ENCODE measurements at regions not wholly inside any gene's neighbourhood (a gene's known extent, or its start where the extent isn't known, plus 50 kb on each side); places are given as distances from the start of the nearest gene placed in this dataset.

DNA sequence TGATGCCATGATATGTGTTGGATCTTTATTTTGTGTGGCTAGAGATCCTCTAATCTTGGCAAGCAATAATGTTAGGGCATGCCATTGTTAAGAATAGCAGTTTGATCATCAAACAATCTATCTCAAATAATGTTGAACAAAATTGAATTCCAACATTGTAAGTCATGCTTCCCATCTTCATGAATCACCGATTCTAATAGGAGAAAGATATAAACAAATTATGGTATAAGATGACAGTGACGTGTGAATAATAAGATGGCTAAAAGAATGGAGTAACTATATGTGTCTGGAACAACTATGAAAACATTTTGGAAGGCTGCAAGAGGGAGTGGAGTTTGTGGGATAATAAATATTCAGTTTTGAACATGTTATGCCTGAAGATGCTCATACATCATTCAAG is 208.4 kb downstream of the DTHD1 start:
- H3K4me3 Mint-ChIP-seq, result no peak overlapping the region
- peaks cover 0 to 1% (median 0%) of the 10 kb centered on the region in 3 donors for H3K27me3 Mint-ChIP-seq (ENCODE audit: low read depth in 3 of 3)
- Histone ChIP-seq H2AFZ (ENCODE audit: insufficient read depth, low read depth, low read length, poor library complexity, severe bottlenecking) (no peak overlapping the region), H3K27ac (ENCODE audit: low read depth in 1 of 2, low read length in 2 of 2) (no peak overlapping the region), H3K4me3 (replicated peaks in 1 of 3; ENCODE audit: low read depth in 2 of 3, low read length in 3 of 3) (no peak overlapping the region), H3K36me3 (replicated peaks in 1 of 2; ENCODE audit: control insufficient read depth in 1 of 2, insufficient read depth in 2 of 2, low read length in 2 of 2) (no peaks in the 10 kb centered on the region), H3K9me3 (replicated peaks in 1 of 2; ENCODE audit: control insufficient read depth in 1 of 2, insufficient read depth in 1 of 2, low read length in 2 of 2) (no peaks in the 10 kb centered on the region), H4K20me1 (ENCODE audit: insufficient read depth, low read length) (no peaks in the 10 kb centered on the region), H3K9ac (ENCODE audit: insufficient read depth, low read length, poor library complexity, severe bottlenecking) (no peak overlapping the region), H3K79me2 (ENCODE audit: insufficient read depth, low read length) (no peaks in the 10 kb centered on the region), H3K27me3 (ENCODE audit: control insufficient read depth in 2 of 2, insufficient read depth in 2 of 2, low read length in 2 of 2) (no peaks in the 10 kb centered on the region), H3K4me1 (ENCODE audit: control insufficient read depth in 1 of 2, insufficient read depth in 2 of 2, low read length in 2 of 2) (no peaks in the 10 kb centered on the region), H3K4me2 (replicated peaks; ENCODE audit: extremely low read depth, low read length, poor library complexity, severe bottlenecking) (no peak overlapping the region)
- H3K27ac Mint-ChIP-seq, result no peak overlapping the region
- no peaks in the 10 kb centered on the region for H3K4me1 Mint-ChIP-seq
- no peak for DNase-seq
- WGBS (ENCODE audit: insufficient coverage), result no CpG with 5 or more reads among the region's 2 CpGs
- TF ChIP-seq, protein P1, sequence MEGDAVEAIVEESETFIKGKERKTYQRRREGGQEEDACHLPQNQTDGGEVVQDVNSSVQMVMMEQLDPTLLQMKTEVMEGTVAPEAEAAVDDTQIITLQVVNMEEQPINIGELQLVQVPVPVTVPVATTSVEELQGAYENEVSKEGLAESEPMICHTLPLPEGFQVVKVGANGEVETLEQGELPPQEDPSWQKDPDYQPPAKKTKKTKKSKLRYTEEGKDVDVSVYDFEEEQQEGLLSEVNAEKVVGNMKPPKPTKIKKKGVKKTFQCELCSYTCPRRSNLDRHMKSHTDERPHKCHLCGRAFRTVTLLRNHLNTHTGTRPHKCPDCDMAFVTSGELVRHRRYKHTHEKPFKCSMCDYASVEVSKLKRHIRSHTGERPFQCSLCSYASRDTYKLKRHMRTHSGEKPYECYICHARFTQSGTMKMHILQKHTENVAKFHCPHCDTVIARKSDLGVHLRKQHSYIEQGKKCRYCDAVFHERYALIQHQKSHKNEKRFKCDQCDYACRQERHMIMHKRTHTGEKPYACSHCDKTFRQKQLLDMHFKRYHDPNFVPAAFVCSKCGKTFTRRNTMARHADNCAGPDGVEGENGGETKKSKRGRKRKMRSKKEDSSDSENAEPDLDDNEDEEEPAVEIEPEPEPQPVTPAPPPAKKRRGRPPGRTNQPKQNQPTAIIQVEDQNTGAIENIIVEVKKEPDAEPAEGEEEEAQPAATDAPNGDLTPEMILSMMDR (IDR thresholded peaks at IDR 0.05), result no peak
- intact Hi-C loops (cut with micrococcal nuclease), result no loop called here
- H3K9me3 Mint-ChIP-seq, result peaks cover 0 to 2% (median 0%) of the 10 kb centered on the region in 7 donors
- no peaks in the 10 kb centered on the region for H3K36me3 Mint-ChIP-seq

DNA sequence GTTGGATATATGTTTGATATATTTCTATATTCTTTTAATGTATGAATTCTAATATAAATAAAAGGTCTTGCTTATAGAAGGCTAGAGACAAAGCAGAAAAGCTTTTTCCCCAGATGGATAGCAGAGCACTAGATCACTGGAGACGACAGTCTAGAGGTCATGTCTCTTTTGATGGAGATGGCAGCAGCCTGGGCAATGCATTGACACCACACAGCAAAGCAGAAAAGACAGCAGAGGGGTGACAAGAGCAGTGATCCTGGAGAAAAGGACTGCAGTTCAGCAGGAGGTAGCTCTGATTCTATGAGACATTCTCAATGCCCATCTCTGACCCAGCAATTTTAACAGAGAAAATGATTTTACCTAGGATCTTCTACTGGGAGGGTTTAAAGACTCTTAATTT is 210.6 kb downstream of the DTHD1 start:
- Mint-ChIP-seq H3K36me3 (no peaks in the 10 kb centered on the region), H3K27me3 (ENCODE audit: low read depth in 3 of 3) (peaks cover 0 to 1% (median 0%) of the 10 kb centered on the region in 3 donors), H3K4me3 (no peak overlapping the region), H3K9me3 (peaks cover 0 to 2% (median 0%) of the 10 kb centered on the region in 7 donors), H3K4me1 (no peaks in the 10 kb centered on the region), H3K27ac (no peak overlapping the region)
- DNase-seq, result no peak
- no peaks in the 10 kb centered on the region for H3K79me2 ChIP-seq (ENCODE audit: insufficient read depth, low read length)
- TF ChIP-seq, protein P1 (IDR thresholded peaks at IDR 0.05), result no peak
- no peak overlapping the region for H3K4me2 ChIP-seq (replicated peaks; ENCODE audit: extremely low read depth, low read length, poor library complexity, severe bottlenecking)
- intact Hi-C loops (cut with micrococcal nuclease), result no loop called here
- H3K9me3 ChIP-seq (replicated peaks in 1 of 2; ENCODE audit: control insufficient read depth in 1 of 2, insufficient read depth in 1 of 2, low read length in 2 of 2), result no peaks in the 10 kb centered on the region
- WGBS (ENCODE audit: insufficient coverage), result 60% methylated on average over 1 of the region's 1 CpG
- no peaks in the 10 kb centered on the region for H3K4me1 ChIP-seq (ENCODE audit: control insufficient read depth in 1 of 2, insufficient read depth in 2 of 2, low read length in 2 of 2)
- no peak overlapping the region for H3K4me3 ChIP-seq (replicated peaks in 1 of 3; ENCODE audit: low read depth in 2 of 3, low read length in 3 of 3)
- no peaks in the 10 kb centered on the region for H3K27me3 ChIP-seq (ENCODE audit: control insufficient read depth in 2 of 2, insufficient read depth in 2 of 2, low read length in 2 of 2)
- no peak overlapping the region for H2AFZ ChIP-seq (ENCODE audit: insufficient read depth, low read depth, low read length, poor library complexity, severe bottlenecking)
- H3K9ac ChIP-seq (ENCODE audit: insufficient read depth, low read length, poor library complexity, severe bottlenecking), result no peak overlapping the region
- H3K36me3 ChIP-seq (replicated peaks in 1 of 2; ENCODE audit: control insufficient read depth in 1 of 2, insufficient read depth in 2 of 2, low read length in 2 of 2), result no peaks in the 10 kb centered on the region
- H4K20me1 ChIP-seq (ENCODE audit: insufficient read depth, low read length), result no peaks in the 10 kb centered on the region
- no peak overlapping the region for H3K27ac ChIP-seq (ENCODE audit: low read depth in 1 of 2, low read length in 2 of 2)
